Panc1 (cell line): ENCODE measurements at regions not wholly inside any gene's neighbourhood (a gene's known extent, or its start where the extent isn't known, plus 50 kb on each side); places are given as distances from the start of the nearest gene placed in this dataset.

Experiments
- POLR2AphosphoS5 ChIP-seq: IDR thresholded peaks from 2 replicates; pipeline ENCODE4 v1.6.1; 2012; ENCODE audit warnings: mild to moderate bottlenecking, low read depth, low read length, moderate library complexity
- SIN3A ChIP-seq: IDR thresholded peaks from 2 replicates; pipeline ENCODE4 v1.6.1; 2012; ENCODE audit warnings: low read depth, mild to moderate bottlenecking, low read length, moderate library complexity, borderline replicate concordance; ENCODE audit not compliant: insufficient read depth
- TCF7L2 ChIP-seq: IDR thresholded peaks from 2 replicates; pipeline ENCODE4 v1.6.1; 2011; ENCODE audit warnings: mild to moderate bottlenecking, low read depth, low read length, inconsistent platforms
- TF ChIP-seq, protein P1 (sequence below): fragments of 450-650 bp; IDR thresholded peaks from 2 replicates; pipeline ENCODE4 v1.5.1; 2017; ENCODE audit warnings: mild to moderate bottlenecking
- TF ChIP-seq, protein P2 (sequence below), 2 experiments: IDR thresholded peaks; 2 replicates each; pipeline ENCODE4 v1.6.1; 2011 to 2012; ENCODE audit warnings: low read depth in 2 of 2, control low read depth in 1 of 2, low read length in 1 of 2, mild to moderate bottlenecking in 1 of 2, moderate library complexity in 1 of 2; ENCODE audit not compliant: insufficient read depth in 1 of 2

DNA sequence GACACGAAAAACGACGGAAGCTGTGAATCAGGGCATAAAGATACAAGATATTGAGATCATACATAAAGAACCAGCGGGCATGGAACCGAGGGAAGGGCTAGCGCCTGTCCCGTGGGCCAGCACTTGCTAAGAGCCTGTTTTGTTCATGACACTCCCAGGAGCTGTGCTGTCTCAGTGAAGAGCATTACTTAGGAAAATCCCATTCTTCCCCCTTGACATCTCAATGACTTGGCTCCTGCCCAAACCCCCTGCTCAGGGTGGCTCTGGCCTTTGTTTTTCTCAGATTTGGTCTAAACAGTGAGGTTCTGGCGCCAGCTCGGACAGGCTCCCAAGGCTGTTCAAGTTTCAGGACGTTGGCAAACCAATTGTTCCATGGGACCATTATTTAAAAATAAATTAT is 79.1 kb upstream of the SEC14L1 start:
- TF ChIP-seq, protein P1, sequence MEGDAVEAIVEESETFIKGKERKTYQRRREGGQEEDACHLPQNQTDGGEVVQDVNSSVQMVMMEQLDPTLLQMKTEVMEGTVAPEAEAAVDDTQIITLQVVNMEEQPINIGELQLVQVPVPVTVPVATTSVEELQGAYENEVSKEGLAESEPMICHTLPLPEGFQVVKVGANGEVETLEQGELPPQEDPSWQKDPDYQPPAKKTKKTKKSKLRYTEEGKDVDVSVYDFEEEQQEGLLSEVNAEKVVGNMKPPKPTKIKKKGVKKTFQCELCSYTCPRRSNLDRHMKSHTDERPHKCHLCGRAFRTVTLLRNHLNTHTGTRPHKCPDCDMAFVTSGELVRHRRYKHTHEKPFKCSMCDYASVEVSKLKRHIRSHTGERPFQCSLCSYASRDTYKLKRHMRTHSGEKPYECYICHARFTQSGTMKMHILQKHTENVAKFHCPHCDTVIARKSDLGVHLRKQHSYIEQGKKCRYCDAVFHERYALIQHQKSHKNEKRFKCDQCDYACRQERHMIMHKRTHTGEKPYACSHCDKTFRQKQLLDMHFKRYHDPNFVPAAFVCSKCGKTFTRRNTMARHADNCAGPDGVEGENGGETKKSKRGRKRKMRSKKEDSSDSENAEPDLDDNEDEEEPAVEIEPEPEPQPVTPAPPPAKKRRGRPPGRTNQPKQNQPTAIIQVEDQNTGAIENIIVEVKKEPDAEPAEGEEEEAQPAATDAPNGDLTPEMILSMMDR: no peak
- no peak for TF ChIP-seq POLR2AphosphoS5
- no peak for TF ChIP-seq SIN3A
- TF ChIP-seq, protein P2, sequence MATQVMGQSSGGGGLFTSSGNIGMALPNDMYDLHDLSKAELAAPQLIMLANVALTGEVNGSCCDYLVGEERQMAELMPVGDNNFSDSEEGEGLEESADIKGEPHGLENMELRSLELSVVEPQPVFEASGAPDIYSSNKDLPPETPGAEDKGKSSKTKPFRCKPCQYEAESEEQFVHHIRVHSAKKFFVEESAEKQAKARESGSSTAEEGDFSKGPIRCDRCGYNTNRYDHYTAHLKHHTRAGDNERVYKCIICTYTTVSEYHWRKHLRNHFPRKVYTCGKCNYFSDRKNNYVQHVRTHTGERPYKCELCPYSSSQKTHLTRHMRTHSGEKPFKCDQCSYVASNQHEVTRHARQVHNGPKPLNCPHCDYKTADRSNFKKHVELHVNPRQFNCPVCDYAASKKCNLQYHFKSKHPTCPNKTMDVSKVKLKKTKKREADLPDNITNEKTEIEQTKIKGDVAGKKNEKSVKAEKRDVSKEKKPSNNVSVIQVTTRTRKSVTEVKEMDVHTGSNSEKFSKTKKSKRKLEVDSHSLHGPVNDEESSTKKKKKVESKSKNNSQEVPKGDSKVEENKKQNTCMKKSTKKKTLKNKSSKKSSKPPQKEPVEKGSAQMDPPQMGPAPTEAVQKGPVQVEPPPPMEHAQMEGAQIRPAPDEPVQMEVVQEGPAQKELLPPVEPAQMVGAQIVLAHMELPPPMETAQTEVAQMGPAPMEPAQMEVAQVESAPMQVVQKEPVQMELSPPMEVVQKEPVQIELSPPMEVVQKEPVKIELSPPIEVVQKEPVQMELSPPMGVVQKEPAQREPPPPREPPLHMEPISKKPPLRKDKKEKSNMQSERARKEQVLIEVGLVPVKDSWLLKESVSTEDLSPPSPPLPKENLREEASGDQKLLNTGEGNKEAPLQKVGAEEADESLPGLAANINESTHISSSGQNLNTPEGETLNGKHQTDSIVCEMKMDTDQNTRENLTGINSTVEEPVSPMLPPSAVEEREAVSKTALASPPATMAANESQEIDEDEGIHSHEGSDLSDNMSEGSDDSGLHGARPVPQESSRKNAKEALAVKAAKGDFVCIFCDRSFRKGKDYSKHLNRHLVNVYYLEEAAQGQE (IDR thresholded peaks at IDR 0.05; ENCODE audit: insufficient read depth in 1 of 2, low read depth in 2 of 2, low read length in 1 of 2): no peak
- TF ChIP-seq TCF7L2: no peak
